GM10266 (cell line): ENCODE measurements at regions not wholly inside any gene's neighbourhood (a gene's known extent, or its start where the extent isn't known, plus 50 kb on each side); places are given as distances from the start of the nearest gene placed in this dataset.

Experiments used
- DNase-seq: peaks from one replicate; pipeline ENCODE4 v3.0.0; 2012; ENCODE audit errors: extremely low spot score
- TF ChIP-seq, protein P1 (sequence below): IDR thresholded peaks from 2 replicates; pipeline ENCODE4 v1.5.1; 2012; ENCODE audit warnings: mild to moderate bottlenecking, low read depth; ENCODE audit not compliant: control insufficient read depth, insufficient read depth; ENCODE audit errors: missing control alignments

GRCh38 chr2:217027414-217027813 is 167.6 kb upstream of the TNP1 start:
- TF ChIP-seq, protein P1, sequence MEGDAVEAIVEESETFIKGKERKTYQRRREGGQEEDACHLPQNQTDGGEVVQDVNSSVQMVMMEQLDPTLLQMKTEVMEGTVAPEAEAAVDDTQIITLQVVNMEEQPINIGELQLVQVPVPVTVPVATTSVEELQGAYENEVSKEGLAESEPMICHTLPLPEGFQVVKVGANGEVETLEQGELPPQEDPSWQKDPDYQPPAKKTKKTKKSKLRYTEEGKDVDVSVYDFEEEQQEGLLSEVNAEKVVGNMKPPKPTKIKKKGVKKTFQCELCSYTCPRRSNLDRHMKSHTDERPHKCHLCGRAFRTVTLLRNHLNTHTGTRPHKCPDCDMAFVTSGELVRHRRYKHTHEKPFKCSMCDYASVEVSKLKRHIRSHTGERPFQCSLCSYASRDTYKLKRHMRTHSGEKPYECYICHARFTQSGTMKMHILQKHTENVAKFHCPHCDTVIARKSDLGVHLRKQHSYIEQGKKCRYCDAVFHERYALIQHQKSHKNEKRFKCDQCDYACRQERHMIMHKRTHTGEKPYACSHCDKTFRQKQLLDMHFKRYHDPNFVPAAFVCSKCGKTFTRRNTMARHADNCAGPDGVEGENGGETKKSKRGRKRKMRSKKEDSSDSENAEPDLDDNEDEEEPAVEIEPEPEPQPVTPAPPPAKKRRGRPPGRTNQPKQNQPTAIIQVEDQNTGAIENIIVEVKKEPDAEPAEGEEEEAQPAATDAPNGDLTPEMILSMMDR: no peak
- no peak for DNase-seq

DNA sequence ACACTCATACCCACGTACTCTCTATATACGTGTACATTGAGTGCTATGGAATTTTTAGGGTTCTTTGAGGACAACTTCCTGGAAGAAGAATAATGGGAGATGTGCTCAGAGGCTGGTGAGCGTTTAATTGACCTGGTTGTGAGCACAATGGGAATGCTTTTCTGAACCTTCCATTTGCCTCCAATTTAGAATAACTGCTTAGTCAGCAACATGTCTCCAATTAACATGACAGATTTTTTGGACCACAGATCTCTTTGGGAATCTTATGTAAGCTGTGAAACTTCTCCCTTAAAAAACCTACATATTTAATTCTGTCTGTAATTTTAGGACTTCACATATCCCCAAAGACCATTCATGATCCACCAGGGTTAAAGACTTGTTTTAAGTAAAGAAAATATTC is 166.7 kb upstream of the TNP1 start:
- DNase-seq: no peak
- TF ChIP-seq, protein P1: no peak

- TF ChIP-seq, protein P1: no peak
- no peak for DNase-seq
These were observed 166.3 kb upstream of the TNP1 start for GRCh38 chr2:217026161-217026560.

- no peak for DNase-seq
- TF ChIP-seq, protein P1: no peak
These were observed 163.7 kb upstream of the TNP1 start for GRCh38 chr2:217023611-217024010.

DNA sequence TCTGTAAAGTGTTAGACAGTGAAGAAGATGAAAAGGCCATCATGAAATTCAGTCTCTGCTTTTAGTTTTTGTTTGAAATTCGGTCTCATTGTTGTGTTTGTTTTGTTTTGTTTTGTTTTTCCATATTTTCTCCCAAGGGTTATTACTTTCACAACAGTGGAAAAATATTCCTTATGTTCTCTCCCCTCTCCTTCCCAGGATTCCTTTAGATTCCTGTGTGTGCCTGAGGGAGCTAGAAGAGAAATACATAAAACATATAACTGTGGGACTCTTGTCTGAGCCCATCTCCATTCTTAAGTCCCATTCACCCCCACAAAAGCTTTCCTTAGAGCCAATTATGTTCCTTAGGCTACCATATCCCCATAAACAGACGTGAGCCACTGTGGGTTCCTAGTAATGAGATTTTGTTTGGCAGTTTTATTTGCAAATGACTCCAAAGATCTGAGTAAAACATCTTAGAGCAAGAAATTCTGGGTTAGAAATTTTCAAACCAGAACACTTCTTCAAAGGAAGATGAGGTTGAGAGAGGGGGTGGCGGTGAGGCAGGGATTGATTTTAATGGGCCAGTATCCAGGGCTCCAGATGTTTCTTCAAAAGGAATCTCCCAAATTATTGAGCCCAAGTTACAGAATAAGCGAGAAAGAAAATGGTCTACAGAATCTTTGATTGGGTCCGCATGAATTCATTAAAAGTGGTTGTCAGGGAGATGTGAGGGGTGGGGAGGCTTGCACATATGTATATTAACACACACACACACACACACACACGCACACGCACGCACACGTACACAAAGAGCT is 157.8 kb upstream of the TNP1 start:
- TF ChIP-seq, protein P1: no peak
- DNase-seq: no peak

GRCh38 chr2:217016796-217017419 is 157.0 kb upstream of the TNP1 start:
- DNase-seq: no peak
- TF ChIP-seq, protein P1: no peak
